Kidney epithelial cell (primary cell): ENCODE measurements at regions not wholly inside any gene's neighbourhood (a gene's known extent, or its start where the extent isn't known, plus 50 kb on each side); places are given as distances from the start of the nearest gene placed in this dataset.

ENCODE experiments used
- DNase-seq: peaks from one replicate; pipeline ENCODE4 v3.0.0-alpha.2; 2010; ENCODE audit warnings: low read depth
- H3K27me3 ChIP-seq: 2 replicates; pipeline ENCODE4 v1.6.0; 2011; ENCODE audit warnings: low read length; ENCODE audit not compliant: control insufficient read depth, insufficient read depth
- H3K36me3 ChIP-seq: 2 replicates; pipeline ENCODE4 v1.5.1; 2011; ENCODE audit warnings: low read length; ENCODE audit not compliant: control insufficient read depth, insufficient read depth
- H3K4me3 ChIP-seq: 2 replicates; pipeline ENCODE4 v1.5.1; 2011; ENCODE audit warnings: low read depth, mild to moderate bottlenecking, control low read depth, low read length
- TF ChIP-seq, protein P1 (sequence below): IDR thresholded peaks from 2 replicates; pipeline ENCODE4 v1.5.1; 2011; ENCODE audit warnings: mild to moderate bottlenecking, moderate library complexity, low read length, control low read depth, inconsistent platforms; ENCODE audit not compliant: insufficient read depth, poor library complexity, severe bottlenecking

DNA sequence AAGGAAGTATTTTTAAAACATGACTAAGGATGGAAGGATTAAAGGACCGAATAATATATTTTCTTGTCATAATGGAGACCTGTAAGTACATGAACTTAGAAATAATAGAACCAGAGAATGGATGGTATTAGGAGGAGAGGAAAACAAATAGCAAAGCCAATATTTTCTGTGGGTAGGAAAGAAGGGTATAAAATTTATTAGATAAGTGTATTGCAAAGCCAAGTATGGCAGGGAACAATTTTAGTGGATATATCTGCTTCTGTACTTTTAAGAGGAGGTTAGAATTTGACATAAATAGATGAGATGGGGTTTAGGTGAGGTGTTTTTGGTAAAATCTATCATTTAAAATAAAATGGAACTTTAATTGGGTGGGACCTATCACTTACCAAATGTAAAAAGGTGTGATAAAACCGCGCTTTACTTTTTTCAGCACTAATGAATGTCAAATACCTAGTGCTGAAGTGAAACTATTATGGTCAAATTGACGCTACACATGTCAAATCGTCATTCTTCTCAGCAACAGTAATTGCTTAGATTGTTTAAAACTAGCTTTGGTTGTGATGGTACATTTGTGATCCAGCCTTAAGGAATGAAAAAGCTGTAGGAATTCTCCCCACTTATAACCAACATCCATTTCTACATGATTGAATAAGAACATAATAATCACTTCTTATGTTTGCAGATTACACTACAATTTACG, 78.1 kb upstream of the ZEB2 start:
- TF ChIP-seq, protein P1, sequence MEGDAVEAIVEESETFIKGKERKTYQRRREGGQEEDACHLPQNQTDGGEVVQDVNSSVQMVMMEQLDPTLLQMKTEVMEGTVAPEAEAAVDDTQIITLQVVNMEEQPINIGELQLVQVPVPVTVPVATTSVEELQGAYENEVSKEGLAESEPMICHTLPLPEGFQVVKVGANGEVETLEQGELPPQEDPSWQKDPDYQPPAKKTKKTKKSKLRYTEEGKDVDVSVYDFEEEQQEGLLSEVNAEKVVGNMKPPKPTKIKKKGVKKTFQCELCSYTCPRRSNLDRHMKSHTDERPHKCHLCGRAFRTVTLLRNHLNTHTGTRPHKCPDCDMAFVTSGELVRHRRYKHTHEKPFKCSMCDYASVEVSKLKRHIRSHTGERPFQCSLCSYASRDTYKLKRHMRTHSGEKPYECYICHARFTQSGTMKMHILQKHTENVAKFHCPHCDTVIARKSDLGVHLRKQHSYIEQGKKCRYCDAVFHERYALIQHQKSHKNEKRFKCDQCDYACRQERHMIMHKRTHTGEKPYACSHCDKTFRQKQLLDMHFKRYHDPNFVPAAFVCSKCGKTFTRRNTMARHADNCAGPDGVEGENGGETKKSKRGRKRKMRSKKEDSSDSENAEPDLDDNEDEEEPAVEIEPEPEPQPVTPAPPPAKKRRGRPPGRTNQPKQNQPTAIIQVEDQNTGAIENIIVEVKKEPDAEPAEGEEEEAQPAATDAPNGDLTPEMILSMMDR, result no peak
- no peak for DNase-seq

DNA sequence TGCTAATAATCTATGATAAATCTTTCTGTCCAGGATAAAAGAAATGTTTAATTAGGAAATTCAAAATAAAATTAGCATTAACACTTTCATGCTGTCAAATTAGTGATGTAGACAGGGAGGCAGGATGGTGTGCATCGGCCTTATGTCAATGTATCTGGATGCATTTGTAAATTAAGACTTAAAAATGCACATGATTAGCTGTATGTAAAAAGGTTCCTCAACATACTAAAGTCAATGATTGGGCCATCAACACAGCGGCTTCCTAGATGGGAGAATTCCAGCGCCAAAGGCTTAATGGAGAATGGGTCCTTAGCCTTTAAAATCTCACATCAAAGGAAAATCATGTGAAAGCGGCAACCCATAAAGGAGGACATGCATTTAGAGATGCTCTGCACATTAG, 77.5 kb upstream of the ZEB2 start:
- Histone ChIP-seq H3K36me3 (no peaks in the 10 kb centered on the region), H3K4me3 (no peak overlapping the region), H3K27me3 (no peaks in the 10 kb centered on the region)
- TF ChIP-seq, protein P1, result no peak
- DNase-seq, result no peak

More for the DNA sequence above, 78.1 kb upstream of the ZEB2 start:
- Histone ChIP-seq H3K36me3 (no peaks in the 10 kb centered on the region), H3K27me3 (no peaks in the 10 kb centered on the region), H3K4me3 (no peak overlapping the region)

DNA sequence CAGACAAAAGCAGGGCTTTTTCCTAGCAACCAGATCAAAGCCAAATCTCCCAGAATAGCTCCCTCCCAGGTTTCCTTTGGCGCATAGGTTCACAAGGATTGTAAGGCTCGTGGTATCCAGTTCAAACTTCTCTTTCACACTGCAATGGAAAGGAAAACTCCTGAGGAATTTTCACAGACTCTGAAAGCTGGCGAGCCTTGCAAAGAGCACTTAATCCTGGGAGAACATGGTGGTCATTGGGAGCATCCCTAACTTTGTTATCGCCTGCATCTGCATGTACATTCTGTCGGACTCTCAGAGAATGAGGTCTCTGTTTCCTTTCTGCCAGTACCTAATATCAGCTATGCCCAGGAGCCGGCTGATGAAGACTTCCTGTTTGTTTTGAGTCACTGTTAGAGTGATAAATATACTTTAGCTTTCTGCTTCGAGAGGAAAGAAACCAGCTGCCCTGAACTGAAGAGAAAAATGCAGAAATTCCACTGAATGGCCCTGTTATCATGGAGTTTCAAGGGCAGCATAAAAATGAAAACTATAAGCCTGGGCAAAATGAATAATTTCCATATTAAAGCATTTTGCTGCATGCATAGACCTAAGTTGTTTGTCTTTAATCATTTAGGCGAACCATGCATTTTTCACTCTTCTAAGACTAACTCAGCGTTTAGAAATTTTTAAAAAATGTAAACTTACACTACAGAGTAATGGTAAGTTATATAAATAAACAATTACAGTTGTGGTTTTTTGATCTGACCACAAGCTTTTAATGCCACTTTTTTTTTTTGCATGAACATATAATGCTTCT, 76.4 kb upstream of the ZEB2 start:
- no peaks in the 10 kb centered on the region for H3K27me3 ChIP-seq
- DNase-seq, result peak; percentile 4
- H3K36me3 ChIP-seq, result no peaks in the 10 kb centered on the region
- no peak overlapping the region for H3K4me3 ChIP-seq
- TF ChIP-seq, protein P1, result no peak

DNA sequence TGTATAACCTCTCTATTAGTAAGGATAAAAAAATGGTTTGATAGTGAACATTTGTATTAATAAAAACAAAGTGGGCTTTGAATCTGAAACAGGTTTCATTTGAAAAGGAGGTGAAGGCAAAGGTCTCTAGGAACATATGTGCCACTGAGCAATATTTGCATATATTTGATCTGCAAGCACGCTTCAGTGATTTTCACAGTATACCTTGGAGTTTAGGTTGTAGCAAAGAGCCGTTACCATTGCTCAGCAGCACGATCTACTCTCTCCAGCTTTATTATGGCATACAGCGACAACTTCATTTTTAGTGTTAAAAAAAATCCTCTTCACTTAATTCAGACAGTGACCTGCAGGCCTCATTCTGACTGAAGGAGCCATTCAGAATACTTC, 75.8 kb upstream of the ZEB2 start:
- DNase-seq, result no peak
- TF ChIP-seq, protein P1, result no peak
- Histone ChIP-seq H3K4me3 (no peak overlapping the region), H3K36me3 (no peaks in the 10 kb centered on the region), H3K27me3 (no peaks in the 10 kb centered on the region)

DNA sequence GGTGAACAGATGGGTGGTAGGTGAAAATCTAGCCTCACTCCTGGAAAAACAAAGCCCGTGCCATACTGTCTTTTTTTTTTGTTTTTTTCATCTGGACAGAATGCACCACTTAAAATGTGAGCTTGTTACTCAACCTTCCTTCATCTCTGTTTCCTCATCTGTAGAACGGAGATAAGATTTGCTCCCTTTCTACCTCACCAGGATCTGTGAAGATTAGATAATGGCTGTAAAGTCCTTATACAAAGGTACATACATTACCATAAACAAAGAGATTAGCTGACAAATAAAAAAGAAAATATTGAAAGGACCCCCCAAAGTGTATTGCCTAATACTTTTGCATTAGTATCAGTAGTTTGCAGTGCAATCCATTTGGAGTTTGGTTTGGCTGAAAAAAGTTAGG, 75.4 kb upstream of the ZEB2 start:
- no peaks in the 10 kb centered on the region for H3K27me3 ChIP-seq

More for the DNA sequence above, 75.4 kb upstream of the ZEB2 start:
- H3K4me3 ChIP-seq, result no peak overlapping the region
- TF ChIP-seq, protein P1, result no peak
- no peaks in the 10 kb centered on the region for H3K36me3 ChIP-seq
- DNase-seq, result no peak
